A549 (cell line): ENCODE measurements at regions not wholly inside any gene's neighbourhood (a gene's known extent, or its start where the extent isn't known, plus 50 kb on each side); places are given as distances from the start of the nearest gene placed in this dataset.
A peak's percentile ranks its signal among the peaks of the same experiment; 100 is the strongest.

Experiments used
- ATAC-seq, 2 experiments: fragments of 200-7000 bp in 1 of 2; fragments of >200 bp in 1 of 2; cut with Nextera tagmentation in 1 of 2; cut with Tn5 transposase in 1 of 2; 3 replicates each; pipeline versions ENCODE4 v1.8.0 to v1.9.1; 2018 to 2020; ENCODE audit warnings: mild to moderate bottlenecking in 1 of 2, moderate library complexity in 1 of 2
- CTCF ChIA-PET: fragments of 300-600 bp; sonication (Branson Sonifier 250); formaldehyde crosslinking; extraction: SDS; loops from one replicate; lab custom pipeline; 2021; ENCODE audit warnings: antibody characterized with exemption, inconsistent platforms; lab: Yijun Ruan, JAX
- POLR2A ChIA-PET: fragments of 350-600 bp; formaldehyde crosslinking; extraction: SDS; loops from one replicate; lab custom pipeline; 2021; ENCODE audit warnings: antibody characterized with exemption, inconsistent platforms; lab: Yijun Ruan, JAX
- DNase-seq, 2 experiments: peaks; one replicate each; pipeline versions ENCODE4 v3.0.0 to v3.0.0-alpha.2; 2011 to 2016; ENCODE audit warnings: low read depth in 1 of 2, low spot score in 1 of 2
- FAIRE-seq: peaks from 2 replicates; lab custom pipeline; 2011; peaks lifted over from hg19 to GRCh38; lab: Jason Lieb, UNC
- H3K27ac ChIP-seq, 2 experiments: fragments of >200 bp; sonication (Bioruptor Twin); formaldehyde crosslinking; 3 replicates each; pipeline ENCODE4 v1.5.1; 2016 to 2017
- H3K4me1 ChIP-seq: fragments of >200 bp; sonication (Bioruptor Twin); formaldehyde crosslinking; 3 replicates; pipeline ENCODE4 v1.6.1; 2016
- H3K4me2 ChIP-seq: fragments of >200 bp; sonication (Bioruptor Twin); formaldehyde crosslinking; 3 replicates; pipeline ENCODE4 v1.6.1; 2016
- H3K4me3 ChIP-seq: fragments of >200 bp; sonication (Bioruptor Twin); formaldehyde crosslinking; 3 replicates; pipeline ENCODE4 v1.5.1; 2016
- H3K9me3 ChIP-seq: fragments of >200 bp; sonication (Bioruptor Twin); formaldehyde crosslinking; 3 replicates; pipeline ENCODE4 v1.6.1; 2016
- CEBPB ChIP-seq, 2 experiments: fragments of >200 bp in 1 of 2; sonication (Bioruptor Twin) in 1 of 2; formaldehyde crosslinking in 1 of 2; IDR thresholded peaks; 2 replicates each; pipeline ENCODE4 v1.6.1; 2012 to 2016
- CHD2 ChIP-seq: fragments of 150-350 bp; IDR thresholded peaks from 2 replicates; pipeline ENCODE4 v1.6.1; 2014; ENCODE audit warnings: low read length; ENCODE audit not compliant: partially characterized antibody
- EHF ChIP-seq: fragments of 250-450 bp; sonication (Bioruptor Pico); IDR thresholded peaks from 2 replicates; pipeline ENCODE4 v1.5.0; 2020; ENCODE audit warnings: mild to moderate bottlenecking
- FOSB ChIP-seq: fragments of 250-450 bp; sonication (Bioruptor Pico); IDR thresholded peaks from 2 replicates; pipeline ENCODE4 v1.5.0; 2020; ENCODE audit warnings: mild to moderate bottlenecking, moderate library complexity
- GATA3 ChIP-seq: IDR thresholded peaks from 2 replicates; pipeline ENCODE4 v1.6.1; 2012; ENCODE audit warnings: borderline replicate concordance
- HOXB5 ChIP-seq: fragments of 250-450 bp; sonication (Bioruptor Pico); IDR thresholded peaks from 2 replicates; pipeline ENCODE4 v1.5.0; 2020; ENCODE audit warnings: mild to moderate bottlenecking, moderate library complexity
- JUN ChIP-seq, 2 experiments: fragments of >200 bp; sonication (Bioruptor Twin); formaldehyde crosslinking; IDR thresholded peaks; 2 replicates in 1 of 2; 3 replicates in 1 of 2; pipeline ENCODE4 v1.6.1; 2016 to 2017
- MAFK ChIP-seq: fragments of 450-650 bp; IDR thresholded peaks from 2 replicates; pipeline ENCODE4 v1.6.1; 2014; ENCODE audit not compliant: partially characterized antibody
- NPAS2 ChIP-seq: fragments of 250-450 bp; sonication (Bioruptor Pico); IDR thresholded peaks from 2 replicates; pipeline ENCODE4 v1.8.0; 2022; ENCODE audit warnings: mild to moderate bottlenecking, moderate library complexity, borderline replicate concordance
- RARB ChIP-seq: fragments of 250-450 bp; sonication (Bioruptor Pico); IDR thresholded peaks from 2 replicates; pipeline ENCODE4 v1.8.0; 2021; ENCODE audit warnings: mild to moderate bottlenecking, moderate library complexity
- RCOR1 ChIP-seq: fragments of 150-350 bp; IDR thresholded peaks from 2 replicates; pipeline ENCODE4 v1.6.1; 2014; ENCODE audit warnings: antibody characterized with exemption, low read length, low read depth
- RNF2 ChIP-seq: fragments of 200-600 bp; sonication (generic); IDR thresholded peaks from 2 replicates; pipeline ENCODE4 v1.6.1; 2016; ENCODE audit warnings: low read depth, mild to moderate bottlenecking, antibody characterized with exemption, moderate library complexity, borderline replicate concordance
- ZFP36 ChIP-seq: fragments of 450-650 bp; IDR thresholded peaks from 2 replicates; pipeline ENCODE4 v1.6.1; 2014; ENCODE audit warnings: borderline replicate concordance; ENCODE audit not compliant: partially characterized antibody
- WGBS: methylation state at CpG from one replicate; pipeline ENCODE4 v1.1.6; 2017; ENCODE audit errors: missing lambda C conversion rate; 5-methylcytosine and 5-hydroxymethylcytosine counted together
- TF ChIP-seq, protein P1 (sequence below): IDR thresholded peaks from 2 replicates; pipeline ENCODE4 v1.6.1; 2012
- TF ChIP-seq, protein P2 (sequence below): fragments of >200 bp; sonication (Bioruptor Twin); formaldehyde crosslinking; IDR thresholded peaks from 3 replicates; pipeline ENCODE4 v1.5.1; 2016
- TF ChIP-seq, protein P3 (sequence below): fragments of 200-600 bp; sonication (generic); IDR thresholded peaks from 2 replicates; pipeline ENCODE4 v1.6.1; 2016; ENCODE audit warnings: antibody characterized with exemption, mild to moderate bottlenecking, moderate library complexity
- TF ChIP-seq, protein P4 (sequence below): fragments of 150-350 bp; IDR thresholded peaks from 2 replicates; pipeline ENCODE4 v1.6.1; 2014; ENCODE audit warnings: low read depth, mild to moderate bottlenecking, low read length

DNA sequence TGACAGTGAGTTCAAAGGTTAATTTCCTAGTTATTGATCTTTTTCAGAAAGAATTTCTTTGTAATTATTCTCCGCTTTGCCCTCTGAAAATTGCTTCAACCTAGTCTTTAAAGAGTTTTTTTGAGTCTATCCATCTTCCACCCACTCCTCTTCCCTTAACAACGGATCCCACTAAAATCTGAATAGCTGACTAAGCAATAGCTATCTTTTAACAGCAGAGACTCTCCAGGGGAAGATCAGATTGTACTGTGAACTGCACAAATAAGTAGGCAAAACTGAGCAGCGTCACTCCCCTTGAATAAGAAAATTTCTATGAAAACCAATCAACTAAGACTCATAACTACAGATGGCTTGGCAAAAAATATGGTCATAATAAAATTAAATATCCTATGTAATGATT lies 127.9 kb downstream of the TUSC7 start:
- Histone ChIP-seq H3K4me3 (no peak overlapping the region), H3K27ac (no peak overlapping the region), H3K9me3 (no peaks in the 10 kb centered on the region), H3K4me2 (no peak overlapping the region), H3K4me1 (no peaks in the 10 kb centered on the region)
- no peak for DNase-seq
- 5% methylated on average over 3 of the region's 3 CpGs for WGBS
- CTCF ChIA-PET, result no interaction called here
- no peak for ATAC-seq
- POLR2A ChIA-PET, result no interaction called here
- FAIRE-seq, result no peak
- peak; percentile 37 for TF ChIP-seq MAFK
- no peak for TF ChIP-seq CEBPB (IDR thresholded peaks at IDR 0.05)

DNA sequence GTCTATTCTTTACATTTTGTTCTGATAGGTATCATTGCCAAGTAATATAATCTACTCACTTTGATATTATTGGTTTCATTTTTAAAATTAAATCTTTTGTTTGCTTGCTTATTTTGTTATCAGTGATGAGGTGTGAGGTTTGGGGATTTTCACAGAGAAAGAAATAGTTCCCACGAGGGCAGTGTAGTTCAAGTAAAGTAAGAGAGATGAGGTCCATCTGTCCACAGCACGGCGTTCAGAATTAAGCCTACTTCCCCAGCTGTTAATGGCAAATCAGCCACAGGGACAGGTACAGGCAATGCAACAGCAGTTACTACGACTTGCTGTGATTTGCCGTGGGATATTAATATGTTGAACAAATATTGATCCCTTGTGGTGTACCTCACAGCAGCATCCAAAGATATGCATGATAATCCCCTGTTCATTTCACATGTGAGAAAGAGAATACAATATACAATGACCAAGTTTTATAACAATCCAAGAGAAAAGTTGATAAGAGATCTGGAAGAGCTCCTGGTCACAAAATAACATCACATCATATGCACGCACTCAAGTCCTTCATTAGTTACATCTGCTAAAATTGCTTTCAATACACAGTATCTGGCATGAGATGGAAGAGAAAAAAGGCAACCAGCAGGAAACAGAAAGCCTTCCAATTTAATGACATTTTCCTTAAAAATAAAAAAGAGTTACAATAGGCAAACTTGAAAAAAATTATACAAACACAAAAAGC lies 131.6 kb downstream of the TUSC7 start:
- no peaks in the 10 kb centered on the region for H3K4me1 ChIP-seq
- ATAC-seq (no peak), DNase-seq (no peak)
- no peak overlapping the region for H3K4me2 ChIP-seq
- no peak overlapping the region for H3K4me3 ChIP-seq
- TF ChIP-seq, protein P1, sequence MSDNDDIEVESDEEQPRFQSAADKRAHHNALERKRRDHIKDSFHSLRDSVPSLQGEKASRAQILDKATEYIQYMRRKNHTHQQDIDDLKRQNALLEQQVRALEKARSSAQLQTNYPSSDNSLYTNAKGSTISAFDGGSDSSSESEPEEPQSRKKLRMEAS, result no peak
- TF ChIP-seq CHD2, result no peak
- TF ChIP-seq, protein P2, sequence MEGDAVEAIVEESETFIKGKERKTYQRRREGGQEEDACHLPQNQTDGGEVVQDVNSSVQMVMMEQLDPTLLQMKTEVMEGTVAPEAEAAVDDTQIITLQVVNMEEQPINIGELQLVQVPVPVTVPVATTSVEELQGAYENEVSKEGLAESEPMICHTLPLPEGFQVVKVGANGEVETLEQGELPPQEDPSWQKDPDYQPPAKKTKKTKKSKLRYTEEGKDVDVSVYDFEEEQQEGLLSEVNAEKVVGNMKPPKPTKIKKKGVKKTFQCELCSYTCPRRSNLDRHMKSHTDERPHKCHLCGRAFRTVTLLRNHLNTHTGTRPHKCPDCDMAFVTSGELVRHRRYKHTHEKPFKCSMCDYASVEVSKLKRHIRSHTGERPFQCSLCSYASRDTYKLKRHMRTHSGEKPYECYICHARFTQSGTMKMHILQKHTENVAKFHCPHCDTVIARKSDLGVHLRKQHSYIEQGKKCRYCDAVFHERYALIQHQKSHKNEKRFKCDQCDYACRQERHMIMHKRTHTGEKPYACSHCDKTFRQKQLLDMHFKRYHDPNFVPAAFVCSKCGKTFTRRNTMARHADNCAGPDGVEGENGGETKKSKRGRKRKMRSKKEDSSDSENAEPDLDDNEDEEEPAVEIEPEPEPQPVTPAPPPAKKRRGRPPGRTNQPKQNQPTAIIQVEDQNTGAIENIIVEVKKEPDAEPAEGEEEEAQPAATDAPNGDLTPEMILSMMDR, result no peak
- TF ChIP-seq, protein P3, sequence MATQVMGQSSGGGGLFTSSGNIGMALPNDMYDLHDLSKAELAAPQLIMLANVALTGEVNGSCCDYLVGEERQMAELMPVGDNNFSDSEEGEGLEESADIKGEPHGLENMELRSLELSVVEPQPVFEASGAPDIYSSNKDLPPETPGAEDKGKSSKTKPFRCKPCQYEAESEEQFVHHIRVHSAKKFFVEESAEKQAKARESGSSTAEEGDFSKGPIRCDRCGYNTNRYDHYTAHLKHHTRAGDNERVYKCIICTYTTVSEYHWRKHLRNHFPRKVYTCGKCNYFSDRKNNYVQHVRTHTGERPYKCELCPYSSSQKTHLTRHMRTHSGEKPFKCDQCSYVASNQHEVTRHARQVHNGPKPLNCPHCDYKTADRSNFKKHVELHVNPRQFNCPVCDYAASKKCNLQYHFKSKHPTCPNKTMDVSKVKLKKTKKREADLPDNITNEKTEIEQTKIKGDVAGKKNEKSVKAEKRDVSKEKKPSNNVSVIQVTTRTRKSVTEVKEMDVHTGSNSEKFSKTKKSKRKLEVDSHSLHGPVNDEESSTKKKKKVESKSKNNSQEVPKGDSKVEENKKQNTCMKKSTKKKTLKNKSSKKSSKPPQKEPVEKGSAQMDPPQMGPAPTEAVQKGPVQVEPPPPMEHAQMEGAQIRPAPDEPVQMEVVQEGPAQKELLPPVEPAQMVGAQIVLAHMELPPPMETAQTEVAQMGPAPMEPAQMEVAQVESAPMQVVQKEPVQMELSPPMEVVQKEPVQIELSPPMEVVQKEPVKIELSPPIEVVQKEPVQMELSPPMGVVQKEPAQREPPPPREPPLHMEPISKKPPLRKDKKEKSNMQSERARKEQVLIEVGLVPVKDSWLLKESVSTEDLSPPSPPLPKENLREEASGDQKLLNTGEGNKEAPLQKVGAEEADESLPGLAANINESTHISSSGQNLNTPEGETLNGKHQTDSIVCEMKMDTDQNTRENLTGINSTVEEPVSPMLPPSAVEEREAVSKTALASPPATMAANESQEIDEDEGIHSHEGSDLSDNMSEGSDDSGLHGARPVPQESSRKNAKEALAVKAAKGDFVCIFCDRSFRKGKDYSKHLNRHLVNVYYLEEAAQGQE, result no peak
- TF ChIP-seq RARB (CRISPR knock-in tag), result no peak
- TF ChIP-seq, protein P4, sequence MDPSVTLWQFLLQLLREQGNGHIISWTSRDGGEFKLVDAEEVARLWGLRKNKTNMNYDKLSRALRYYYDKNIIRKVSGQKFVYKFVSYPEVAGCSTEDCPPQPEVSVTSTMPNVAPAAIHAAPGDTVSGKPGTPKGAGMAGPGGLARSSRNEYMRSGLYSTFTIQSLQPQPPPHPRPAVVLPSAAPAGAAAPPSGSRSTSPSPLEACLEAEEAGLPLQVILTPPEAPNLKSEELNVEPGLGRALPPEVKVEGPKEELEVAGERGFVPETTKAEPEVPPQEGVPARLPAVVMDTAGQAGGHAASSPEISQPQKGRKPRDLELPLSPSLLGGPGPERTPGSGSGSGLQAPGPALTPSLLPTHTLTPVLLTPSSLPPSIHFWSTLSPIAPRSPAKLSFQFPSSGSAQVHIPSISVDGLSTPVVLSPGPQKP, result no peak
- TF ChIP-seq JUN (IDR thresholded peaks at IDR 0.05), result no peak
- TF ChIP-seq RNF2, result no peak
- no peak for TF ChIP-seq EHF (CRISPR knock-in tag)
- TF ChIP-seq ZFP36, result no peak
- no peak for TF ChIP-seq FOSB
- no peak for TF ChIP-seq GATA3
- no peak for TF ChIP-seq RCOR1
- no peak for TF ChIP-seq NPAS2
- no peak for TF ChIP-seq HOXB5 (CRISPR knock-in tag)
- TF ChIP-seq, all 56 proteins: peak for 0
- CTCF ChIA-PET, result no interaction called here
- H3K27ac ChIP-seq, result no peak overlapping the region
- no peaks in the 10 kb centered on the region for H3K9me3 ChIP-seq
- POLR2A ChIA-PET, result no interaction called here
- 11% methylated on average over 6 of the region's 6 CpGs for WGBS
- FAIRE-seq, result no peak
